MM.1S (cell line): ENCODE measurements at regions not wholly inside any gene's neighbourhood (a gene's known extent, or its start where the extent isn't known, plus 50 kb on each side); places are given as distances from the start of the nearest gene placed in this dataset.

Source experiments
- CTCF ChIP-seq: fragments of 300-600 bp; sonication (generic); IDR thresholded peaks from 2 replicates; pipeline ENCODE4 v1.5.1; 2016; ENCODE audit warnings: antibody characterized with exemption, low read length, mixed read lengths
- EZH2phosphoT487 ChIP-seq: fragments of 300-600 bp; sonication (generic); IDR thresholded peaks from 2 replicates; pipeline ENCODE4 v1.6.1; 2018; ENCODE audit warnings: antibody characterized with exemption, low read length

- TF ChIP-seq CTCF (no peak), EZH2phosphoT487 (no peak)
Observed at GRCh38 chr2:19287324-19287723, 71.1 kb downstream of the OSR1 start.
